ENCODE measurements at regions not wholly inside any gene's neighbourhood (a gene's known extent, or its start where the extent isn't known, plus 50 kb on each side); places are given as distances from the start of the nearest gene placed in this dataset.

DNA sequence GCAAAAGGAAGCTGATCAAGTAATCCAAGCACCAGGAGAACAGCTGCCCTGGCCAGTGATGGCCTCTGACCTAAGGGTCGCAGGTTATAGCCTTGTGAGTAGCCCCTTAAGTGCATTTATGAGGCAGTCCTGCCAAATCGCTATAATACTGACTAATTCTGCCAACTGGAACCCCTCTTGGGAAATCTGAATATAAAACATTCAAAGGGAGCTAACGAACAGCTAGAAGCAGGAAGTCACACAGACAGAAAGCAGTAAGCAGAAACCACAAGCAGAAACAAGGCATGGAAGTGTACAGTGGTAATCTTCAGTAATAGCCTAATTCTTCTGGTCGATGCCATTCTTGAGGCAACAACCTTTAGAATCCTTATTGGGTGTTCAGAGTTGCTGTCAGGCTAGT lies 521.3 kb downstream of the METTL4 start:
- TF ChIP-seq, protein P1, sequence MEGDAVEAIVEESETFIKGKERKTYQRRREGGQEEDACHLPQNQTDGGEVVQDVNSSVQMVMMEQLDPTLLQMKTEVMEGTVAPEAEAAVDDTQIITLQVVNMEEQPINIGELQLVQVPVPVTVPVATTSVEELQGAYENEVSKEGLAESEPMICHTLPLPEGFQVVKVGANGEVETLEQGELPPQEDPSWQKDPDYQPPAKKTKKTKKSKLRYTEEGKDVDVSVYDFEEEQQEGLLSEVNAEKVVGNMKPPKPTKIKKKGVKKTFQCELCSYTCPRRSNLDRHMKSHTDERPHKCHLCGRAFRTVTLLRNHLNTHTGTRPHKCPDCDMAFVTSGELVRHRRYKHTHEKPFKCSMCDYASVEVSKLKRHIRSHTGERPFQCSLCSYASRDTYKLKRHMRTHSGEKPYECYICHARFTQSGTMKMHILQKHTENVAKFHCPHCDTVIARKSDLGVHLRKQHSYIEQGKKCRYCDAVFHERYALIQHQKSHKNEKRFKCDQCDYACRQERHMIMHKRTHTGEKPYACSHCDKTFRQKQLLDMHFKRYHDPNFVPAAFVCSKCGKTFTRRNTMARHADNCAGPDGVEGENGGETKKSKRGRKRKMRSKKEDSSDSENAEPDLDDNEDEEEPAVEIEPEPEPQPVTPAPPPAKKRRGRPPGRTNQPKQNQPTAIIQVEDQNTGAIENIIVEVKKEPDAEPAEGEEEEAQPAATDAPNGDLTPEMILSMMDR (IDR thresholded peaks at IDR 0.05) = no peak
- TF ChIP-seq POLR2A (IDR thresholded peaks at IDR 0.05) = no peak
- H3K27me3 ChIP-seq = no peaks in the 10 kb centered on the region
- 43 to 63% methylated on average over 4 of the region's 4 CpGs for WGBS, 2 donors
- DNase-seq = no peak
- peaks cover 0 to 9% (median 0%) of the 10 kb centered on the region in 3 donors for H3K4me1 ChIP-seq
- H3K9me3 ChIP-seq = peaks cover 0 to 6% (median 0%) of the 10 kb centered on the region in 3 donors
- intact Hi-C loops (cut with DNase I) = no loop called here
- no peak overlapping the region for H3K4me3 ChIP-seq
- H3K27ac ChIP-seq = no peak overlapping the region
- H3K36me3 ChIP-seq = no peaks in the 10 kb centered on the region

DNA sequence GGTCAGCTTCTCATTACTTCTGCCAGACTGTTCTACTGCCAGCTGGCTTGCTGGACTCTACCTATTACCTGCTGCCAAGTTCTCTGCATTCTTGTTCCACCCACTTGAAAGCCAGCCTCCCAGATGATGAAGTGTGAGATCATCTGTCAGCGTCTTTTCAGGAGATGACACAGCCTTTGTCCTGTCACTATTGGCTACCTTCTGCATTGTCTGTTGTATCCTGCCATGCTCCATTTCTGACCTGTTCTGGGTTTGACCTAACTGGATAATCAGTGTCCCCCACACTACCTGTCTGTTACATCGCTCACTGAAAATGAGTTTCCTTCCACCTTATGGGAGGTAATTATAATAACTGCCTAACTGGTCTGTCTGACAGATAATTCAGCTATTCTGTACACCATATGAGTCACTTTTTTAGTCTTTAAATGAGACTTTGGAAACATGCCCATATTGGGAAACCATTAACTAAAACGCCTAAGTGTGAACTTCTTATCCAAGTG lies 520.6 kb downstream of the METTL4 start:
- DNase-seq = no peak
- peaks cover 0 to 9% (median 0%) of the 10 kb centered on the region in 3 donors for H3K4me1 ChIP-seq
- H3K9me3 ChIP-seq = peaks cover 0 to 6% (median 0%) of the 10 kb centered on the region in 3 donors
- H3K36me3 ChIP-seq = no peaks in the 10 kb centered on the region
- WGBS, 2 donors = 27 to 35% methylated on average over 3 of the region's 3 CpGs
- H3K27ac ChIP-seq = no peak overlapping the region
- no peak overlapping the region for H3K4me3 ChIP-seq
- intact Hi-C loops (cut with DNase I) = no loop called here
- H3K27me3 ChIP-seq = no peaks in the 10 kb centered on the region
- TF ChIP-seq, protein P1 (IDR thresholded peaks at IDR 0.05) = no peak
- TF ChIP-seq POLR2A (IDR thresholded peaks at IDR 0.05) = no peak

GRCh38 chr18:2053490-2054089 lies 517.7 kb downstream of the METTL4 start:
- H3K27ac ChIP-seq = no peak overlapping the region
- no peaks in the 10 kb centered on the region for H3K36me3 ChIP-seq
- no peaks in the 10 kb centered on the region for H3K9me3 ChIP-seq
- no peaks in the 10 kb centered on the region for H3K27me3 ChIP-seq
- WGBS, 2 donors = 71 to 85% methylated on average over 3 of the region's 3 CpGs
- H3K4me3 ChIP-seq = no peak overlapping the region
- no peak for DNase-seq
- no peak for TF ChIP-seq POLR2A (IDR thresholded peaks at IDR 0.05)
- TF ChIP-seq, protein P1 (IDR thresholded peaks at IDR 0.05) = no peak
- peaks cover 0 to 9% (median 0%) of the 10 kb centered on the region in 3 donors for H3K4me1 ChIP-seq
- intact Hi-C loops (cut with DNase I) = no loop called here

DNA sequence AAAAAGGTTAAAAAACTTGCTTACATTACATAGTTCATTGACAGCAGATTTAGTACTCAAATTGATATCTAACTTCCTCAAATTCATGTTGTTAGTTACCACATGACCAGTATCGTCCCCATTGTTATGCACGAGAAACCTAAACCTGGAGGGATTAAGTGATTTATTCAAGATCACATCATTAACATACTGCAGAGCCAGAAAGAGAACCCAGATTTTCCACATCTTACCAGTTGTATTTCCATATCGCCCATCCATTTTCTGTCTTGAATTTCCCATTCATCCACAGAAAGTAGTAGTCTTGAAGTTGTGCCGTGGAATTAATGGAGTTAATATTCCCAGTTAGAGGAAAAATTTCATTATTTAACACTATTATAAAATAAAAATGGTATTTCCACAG lies 512.0 kb downstream of the METTL4 start:
- Histone ChIP-seq H3K4me1 (no peaks in the 10 kb centered on the region), H3K4me3 (no peak overlapping the region), H3K27me3 (no peaks in the 10 kb centered on the region), H3K9me3 (no peaks in the 10 kb centered on the region), H3K27ac (no peak overlapping the region), H3K36me3 (no peaks in the 10 kb centered on the region)
- TF ChIP-seq POLR2A (IDR thresholded peaks at IDR 0.05) = no peak
- TF ChIP-seq, protein P1 (IDR thresholded peaks at IDR 0.05) = no peak
- 43 to 65% methylated on average over 4 of the region's 4 CpGs for WGBS, 2 donors
- intact Hi-C loops (cut with DNase I) = no loop called here
- no peak for DNase-seq

- no peaks in the 10 kb centered on the region for H3K4me1 ChIP-seq
- H3K9me3 ChIP-seq = no peaks in the 10 kb centered on the region
- TF ChIP-seq, protein P1 (IDR thresholded peaks at IDR 0.05) = no peak
- no peak for TF ChIP-seq POLR2A (IDR thresholded peaks at IDR 0.05)
- WGBS, 2 donors = 67 to 88% methylated on average over 1 of the region's 1 CpG
- no peaks in the 10 kb centered on the region for H3K27me3 ChIP-seq
- no peak for DNase-seq
- intact Hi-C loops (cut with DNase I) = no loop called here
- H3K4me3 ChIP-seq = no peak overlapping the region
- H3K36me3 ChIP-seq = no peaks in the 10 kb centered on the region
- H3K27ac ChIP-seq = no peak overlapping the region
Measured at GRCh38 chr18:2060086-2060485, 511.2 kb downstream of the METTL4 start.

All from esophagus squamous epithelium (tissue), 5 donors.